GM19455 (cell line): ENCODE measurements at regions not wholly inside any gene's neighbourhood (a gene's known extent, or its start where the extent isn't known, plus 50 kb on each side); places are given as distances from the start of the nearest gene placed in this dataset.

Source experiments
- ATAC-seq: cut with Tn5 transposase; IDR thresholded peaks from one replicate; pipeline ENCODE4 v1.9.1; 2021; ENCODE audit not compliant: unreplicated experiment

DNA sequence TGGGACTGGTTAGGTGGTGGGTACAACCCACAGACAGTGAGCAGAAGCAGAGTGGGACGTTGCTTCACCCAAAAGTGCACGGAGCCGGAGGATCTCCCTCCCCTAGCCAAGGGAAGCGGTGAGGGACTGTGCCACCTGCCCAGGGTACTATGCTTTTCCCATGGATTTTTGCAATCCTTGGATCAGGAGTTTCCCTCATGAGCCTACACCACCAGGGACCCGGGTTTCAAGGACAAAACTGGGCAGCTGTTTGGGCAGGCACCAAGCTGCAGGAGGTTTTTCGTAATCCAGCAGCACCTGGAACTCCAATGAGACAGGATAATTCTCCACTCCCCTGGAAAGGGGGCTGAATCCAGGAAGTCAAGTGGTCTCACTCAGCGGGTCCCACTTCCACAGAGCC is 209.1 kb upstream of the CXCL12 start:
- ATAC-seq, result no peak

- no peak for ATAC-seq
These were observed 222.2 kb upstream of the CXCL12 start for GRCh38 chr10:44607116-44607515.

DNA sequence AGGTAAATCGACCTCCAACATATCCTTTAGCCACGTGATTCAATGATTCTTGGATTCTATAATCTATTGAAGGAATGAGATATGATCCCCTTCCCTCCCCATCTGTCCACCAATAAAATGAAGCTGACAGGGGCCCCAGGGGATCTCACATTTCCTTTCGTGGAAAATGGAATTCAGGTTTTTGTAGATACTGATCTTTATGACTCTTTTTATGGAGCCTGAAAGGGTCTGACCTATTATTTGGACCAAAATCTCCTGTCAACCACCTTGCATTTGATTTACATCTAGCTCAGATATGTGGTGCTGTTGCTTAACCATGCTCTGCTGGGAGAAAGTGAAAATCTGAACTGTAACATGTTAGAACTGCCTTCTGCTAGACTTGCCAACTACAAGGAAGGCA is 234.0 kb upstream of the CXCL12 start:
- no peak for ATAC-seq

DNA sequence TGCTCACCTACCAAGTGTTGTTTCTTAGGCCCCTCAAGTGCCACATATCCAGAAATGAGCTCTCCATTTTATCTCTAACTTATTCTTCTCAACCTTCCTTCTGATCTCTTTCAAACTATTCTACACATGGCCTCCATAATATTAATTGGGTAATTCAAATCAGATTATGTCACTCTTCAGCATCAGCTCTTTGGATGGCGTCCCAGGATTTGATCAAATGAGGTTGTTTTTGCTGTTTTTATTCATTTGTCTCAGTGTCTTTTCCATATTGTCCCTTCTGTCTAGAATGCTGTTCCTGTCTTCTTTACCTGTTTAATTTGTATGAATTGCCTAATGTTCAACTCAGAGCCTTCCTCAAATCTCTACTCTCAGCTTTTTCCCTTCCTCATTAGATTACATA is 234.6 kb upstream of the CXCL12 start:
- no peak for ATAC-seq

DNA sequence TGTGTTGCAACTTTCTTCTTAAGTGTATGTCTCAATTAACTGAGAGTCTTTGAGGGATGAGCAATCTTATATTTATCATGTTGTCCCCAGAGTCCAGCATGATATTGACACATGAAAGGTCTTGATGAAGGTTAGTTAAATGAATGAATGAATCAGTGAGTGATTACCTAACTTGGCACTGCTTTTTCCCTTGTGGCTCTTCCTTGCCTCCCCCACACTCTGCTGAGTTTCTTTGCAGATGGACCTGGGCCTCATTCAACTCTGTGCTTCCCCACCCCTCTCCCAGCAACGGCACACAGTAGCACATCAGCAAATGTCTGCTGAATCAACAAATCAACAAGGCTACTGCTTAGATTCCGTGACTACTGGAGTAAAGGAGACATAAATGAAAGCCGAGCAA is 235.1 kb upstream of the CXCL12 start:
- no peak for ATAC-seq

DNA sequence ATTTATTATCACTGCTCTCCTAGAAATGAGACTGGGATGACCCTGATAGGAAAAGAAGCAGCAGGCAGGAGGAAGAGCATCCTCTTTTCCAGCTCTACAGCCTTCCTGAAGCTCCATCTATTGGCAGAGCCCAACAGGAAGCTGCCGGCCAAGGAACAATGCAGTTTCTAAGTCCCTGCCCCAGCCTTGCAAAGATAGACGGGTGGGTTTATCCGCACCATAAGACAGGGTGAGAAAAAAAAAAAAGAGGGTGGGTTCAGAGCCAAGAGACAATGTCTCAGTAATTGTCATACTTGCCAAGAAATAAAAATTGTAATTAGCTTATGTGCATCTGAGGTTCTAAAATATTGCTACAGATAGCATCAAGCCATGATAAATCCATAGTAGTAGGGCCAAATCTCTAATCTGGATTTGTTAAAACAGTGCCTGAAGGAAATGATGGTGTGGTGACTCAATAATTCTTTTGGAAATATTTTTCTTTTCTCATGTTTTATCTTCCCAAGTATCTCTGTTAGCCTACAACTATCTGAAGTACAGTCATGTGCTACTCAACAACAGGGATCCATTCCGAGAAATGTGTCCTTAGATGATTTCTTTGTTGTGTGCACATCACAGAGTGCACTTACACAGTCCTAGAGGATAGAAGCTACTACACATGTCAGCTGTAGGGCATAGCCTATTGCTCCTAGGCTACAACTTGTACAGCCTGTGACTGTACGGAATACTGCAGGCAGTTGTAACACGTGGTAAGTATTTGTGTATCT is 242.9 kb upstream of the CXCL12 start:
- no peak for ATAC-seq

DNA sequence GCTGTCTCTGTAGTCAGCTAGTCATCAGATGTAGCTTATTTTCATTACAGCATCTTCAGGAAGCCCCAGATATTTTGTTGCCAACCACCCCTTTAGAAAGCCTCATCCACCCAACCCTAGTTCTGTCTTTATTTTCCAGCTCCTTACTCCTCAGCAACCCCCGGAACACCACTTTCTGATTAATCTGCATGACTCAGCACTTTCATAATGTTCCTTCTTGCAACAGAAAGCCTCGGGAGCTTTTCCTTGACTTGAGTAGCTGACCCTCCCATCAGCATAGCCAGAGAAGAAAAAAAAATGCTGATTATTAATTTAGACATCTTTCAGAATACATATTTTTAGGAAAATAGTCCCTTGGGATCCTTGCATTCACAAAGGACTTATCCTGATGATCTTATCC is 244.0 kb upstream of the CXCL12 start:
- no peak for ATAC-seq

GRCh38 chr10:44635176-44635575 is 250.3 kb upstream of the CXCL12 start:
- no peak for ATAC-seq

GRCh38 chr10:44636625-44637024 is 251.7 kb upstream of the CXCL12 start:
- no peak for ATAC-seq

DNA sequence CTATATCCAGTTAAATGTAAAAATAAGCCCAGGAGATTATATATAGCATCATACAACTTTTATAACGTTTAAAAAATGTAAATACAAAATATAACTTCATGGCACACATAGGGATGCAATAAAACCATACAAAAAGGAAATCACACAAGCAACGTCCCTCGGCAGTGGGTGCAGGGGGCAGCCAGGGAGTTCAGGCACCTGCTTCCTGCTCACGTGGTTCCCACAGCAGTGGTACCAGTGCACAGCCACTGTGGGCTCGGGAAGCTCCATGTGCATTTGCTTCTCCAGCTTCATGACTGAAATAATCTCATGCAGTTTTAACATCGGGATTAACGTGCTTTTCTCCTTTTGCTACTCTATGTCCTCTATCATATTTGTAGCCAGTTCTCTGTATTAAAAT is 255.5 kb upstream of the CXCL12 start:
- no peak for ATAC-seq

DNA sequence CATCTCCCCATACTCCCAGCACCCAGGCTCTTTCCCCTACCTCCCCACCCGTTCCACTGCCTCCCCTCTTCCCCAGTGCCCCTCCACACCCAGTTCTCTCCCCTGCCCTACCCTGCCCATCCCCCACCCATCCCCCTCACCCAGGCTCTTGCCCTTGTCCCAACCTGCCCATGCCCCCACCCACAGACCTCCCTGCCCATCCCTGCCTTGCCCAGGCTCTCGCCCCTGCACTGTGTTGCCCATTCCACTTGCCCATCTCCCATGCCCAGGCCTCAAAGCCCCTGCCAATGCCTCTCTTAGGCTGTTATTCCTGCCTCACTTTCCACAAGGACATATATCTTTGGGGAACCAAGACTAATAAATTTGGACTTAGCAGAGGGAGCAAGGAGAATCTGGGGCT is 262.6 kb upstream of the CXCL12 start:
- ATAC-seq, result no peak

- ATAC-seq, result no peak
These were observed 263.1 kb upstream of the CXCL12 start for GRCh38 chr10:44647877-44648542.

DNA sequence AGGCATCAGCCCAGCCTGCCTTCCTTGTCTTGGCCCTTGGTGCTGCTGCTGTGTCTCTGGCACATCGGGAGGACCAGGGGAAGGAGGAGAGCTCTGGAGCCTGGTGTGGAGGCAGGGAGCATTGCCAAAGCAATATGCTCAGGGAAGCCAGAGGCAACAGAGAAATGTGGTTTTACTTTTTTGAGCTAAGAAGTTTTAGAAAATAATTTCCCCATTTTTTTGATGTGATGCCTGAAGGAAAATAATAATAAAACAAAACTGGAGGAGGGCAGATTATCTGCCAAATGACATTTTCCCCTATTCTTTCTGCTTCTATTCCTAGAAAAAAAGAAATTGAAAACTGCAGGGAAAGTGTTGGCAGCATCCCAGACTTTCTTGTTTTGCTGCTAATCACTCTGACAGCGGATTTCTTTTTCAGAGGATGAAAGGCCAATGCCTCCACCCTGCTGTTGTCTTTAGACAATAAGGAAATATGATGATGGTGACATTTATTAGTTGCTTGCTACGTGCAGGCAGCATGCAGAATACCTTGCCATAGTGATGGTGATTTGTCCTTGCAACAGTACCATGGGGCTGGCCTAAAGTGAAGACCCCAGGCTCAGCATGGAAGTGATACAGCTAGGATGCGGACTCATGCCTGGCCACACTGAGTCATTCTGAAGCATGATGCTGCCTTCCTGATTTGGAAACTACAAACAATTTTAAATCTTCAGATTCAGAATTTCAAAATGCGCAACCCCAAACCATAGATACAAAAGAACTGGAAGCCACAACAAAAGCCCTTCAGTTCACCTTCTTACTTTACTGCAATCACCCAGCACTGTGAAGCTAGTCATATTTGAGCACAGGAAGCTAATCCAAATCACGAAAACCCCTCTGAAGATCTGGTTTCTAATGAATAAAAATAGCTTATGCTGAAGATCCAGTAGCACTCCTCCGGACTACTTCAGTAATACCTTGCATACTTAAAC is 260.2 kb upstream of the TMEM72 start:
- ATAC-seq, result no peak

- ATAC-seq, result no peak
These were observed 259.3 kb upstream of the TMEM72 start for GRCh38 chr10:44651834-44652233.

- no peak for ATAC-seq
These were observed 251.8 kb upstream of the TMEM72 start for GRCh38 chr10:44659320-44659719.

DNA sequence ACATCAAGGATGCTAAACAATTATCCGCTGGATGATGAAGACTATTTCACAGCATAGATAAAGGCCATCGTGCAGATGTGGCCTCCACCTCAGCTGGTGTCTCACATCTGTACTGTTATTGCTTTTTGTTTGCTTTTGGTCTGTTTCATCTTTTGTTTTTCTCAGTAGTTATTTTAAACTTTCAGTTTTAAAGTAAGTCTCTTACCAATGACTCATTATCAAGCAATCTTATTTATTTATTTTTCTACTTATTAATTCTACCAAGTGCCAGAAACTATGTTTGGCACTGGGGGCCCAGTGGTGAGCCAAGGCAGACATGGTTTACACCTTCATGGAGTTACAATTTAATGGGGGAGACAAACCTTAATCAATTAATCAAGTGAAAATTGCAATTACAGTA is 250.9 kb upstream of the TMEM72 start:
- no peak for ATAC-seq

GRCh38 chr10:44662051-44662450 is 249.1 kb upstream of the TMEM72 start:
- no peak for ATAC-seq

GRCh38 chr10:44668336-44668735 is 242.8 kb upstream of the TMEM72 start:
- no peak for ATAC-seq

DNA sequence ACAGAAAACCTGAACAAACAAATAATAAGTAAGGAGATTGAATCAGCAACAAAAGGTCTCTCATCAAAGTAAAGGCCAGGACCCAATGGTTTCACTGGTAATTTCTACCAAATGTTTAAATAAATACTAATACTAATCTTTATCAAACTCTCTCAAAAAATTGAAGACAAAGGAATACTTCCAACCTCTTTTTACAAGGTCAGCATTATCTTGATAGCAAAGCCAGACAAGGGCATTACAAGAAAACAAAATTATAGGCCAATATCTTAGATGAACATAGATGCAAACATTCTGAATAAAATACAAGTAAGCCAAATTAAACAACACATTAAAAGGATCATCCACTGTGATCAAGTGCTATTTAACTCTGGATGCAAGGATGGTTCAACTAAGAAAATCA is 239.8 kb upstream of the TMEM72 start:
- ATAC-seq, result no peak

DNA sequence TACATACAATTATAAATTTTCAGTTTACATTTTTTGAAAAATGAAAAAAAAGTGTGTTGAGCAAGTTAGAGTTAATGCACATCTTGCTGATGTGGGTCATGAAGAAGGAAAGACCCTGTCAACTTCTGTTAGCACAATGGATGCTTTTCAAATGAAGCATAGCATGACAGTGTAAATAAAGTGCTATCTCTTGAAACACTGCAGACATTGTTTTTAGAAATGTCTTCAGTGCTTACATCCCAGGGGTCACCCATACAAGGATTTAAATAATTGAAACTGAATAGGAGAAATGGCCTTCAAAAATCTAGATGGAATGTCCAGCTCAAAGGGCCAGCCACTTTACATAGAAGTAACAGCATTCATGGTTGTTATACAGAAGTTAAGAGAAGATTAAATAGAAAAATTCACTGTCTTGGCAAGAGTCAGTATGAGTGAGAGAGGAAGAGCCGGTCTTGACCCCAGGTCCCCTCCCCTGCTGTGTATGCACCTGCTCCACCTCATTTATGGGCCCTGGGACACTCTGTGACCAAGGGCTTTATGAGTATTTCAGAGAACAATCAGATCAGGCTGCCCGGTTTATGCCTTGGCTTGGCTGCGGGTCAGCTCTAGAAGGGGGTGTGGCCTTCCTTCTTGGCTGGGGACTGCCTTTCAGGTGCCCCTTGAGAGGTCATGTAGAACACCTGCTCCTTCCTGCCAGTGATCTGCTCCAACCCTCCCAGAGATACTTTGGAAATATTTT is 237.7 kb upstream of the TMEM72 start:
- ATAC-seq, result no peak
